DND-41 (cell line): ENCODE measurements at regions not wholly inside any gene's neighbourhood (a gene's known extent, or its start where the extent isn't known, plus 50 kb on each side); places are given as distances from the start of the nearest gene placed in this dataset.

Source experiments
- ATAC-seq: fragments of 200-7000 bp; cut with Tn5 transposase; 3 replicates; pipeline ENCODE4 v1.9.1; 2021; ENCODE audit warnings: low read depth; ENCODE audit not compliant: insufficient read depth
- DNase-seq: peaks from one replicate; pipeline ENCODE4 v3.0.0-alpha.2; 2020
- H2AFZ ChIP-seq: 2 replicates; pipeline ENCODE4 v1.6.0; 2012; ENCODE audit warnings: low read depth, low read length
- H3K27ac ChIP-seq: 2 replicates; pipeline ENCODE4 v1.5.1; 2012; ENCODE audit warnings: low read length, inconsistent platforms
- H3K27me3 ChIP-seq: fragments of 200-600 bp; sonication (generic); 2 replicates; pipeline ENCODE4 v1.6.0; 2012; ENCODE audit warnings: low read length, mild to moderate bottlenecking, inconsistent platforms; ENCODE audit not compliant: insufficient read depth, poor library complexity
- H3K36me3 ChIP-seq: 2 replicates; pipeline ENCODE4 v1.5.1; 2012; ENCODE audit warnings: low read length, inconsistent platforms; ENCODE audit not compliant: insufficient read depth
- H3K4me1 ChIP-seq: 2 replicates; pipeline ENCODE4 v1.5.1; 2012; ENCODE audit warnings: mild to moderate bottlenecking, low read length; ENCODE audit not compliant: insufficient read depth
- H3K4me2 ChIP-seq: 2 replicates; pipeline ENCODE4 v1.6.0; 2012; ENCODE audit warnings: mild to moderate bottlenecking, moderate library complexity, low read length, inconsistent platforms; ENCODE audit not compliant: insufficient read depth
- H3K4me3 ChIP-seq, 2 experiments: fragments of 200-600 bp in 1 of 2; shearing (Covaris generic) in 1 of 2; 2 replicates each; pipeline ENCODE4 v1.5.1; 2012 to 2016; ENCODE audit warnings: inconsistent platforms in 2 of 2, low read length in 2 of 2, mild to moderate bottlenecking in 2 of 2, low read depth in 1 of 2, moderate library complexity in 1 of 2
- H3K79me2 ChIP-seq: 2 replicates; pipeline ENCODE4 v1.6.0; 2012; ENCODE audit warnings: low read length, inconsistent platforms; ENCODE audit not compliant: insufficient read depth
- H3K9ac ChIP-seq: 2 replicates; pipeline ENCODE4 v1.6.0; 2012; ENCODE audit warnings: low read depth, mild to moderate bottlenecking, inconsistent platforms, low read length, moderate library complexity
- H3K9me3 ChIP-seq: 2 replicates; pipeline ENCODE4 v1.5.1; 2012; ENCODE audit warnings: low read length, moderate library complexity, mild to moderate bottlenecking, inconsistent platforms; ENCODE audit not compliant: insufficient read depth, severe bottlenecking
- H4K20me1 ChIP-seq: 2 replicates; pipeline ENCODE4 v1.6.0; 2012; ENCODE audit warnings: low read length; ENCODE audit not compliant: insufficient read depth
- EZH2 ChIP-seq: IDR thresholded peaks from 3 replicates; pipeline ENCODE4 v1.6.1; 2012; ENCODE audit warnings: borderline replicate concordance, low read depth, mild to moderate bottlenecking, moderate library complexity, low read length, inconsistent platforms; ENCODE audit not compliant: severe bottlenecking
- TF ChIP-seq, protein P1 (sequence below): IDR thresholded peaks from 2 replicates; pipeline ENCODE4 v1.5.1; 2012; ENCODE audit warnings: borderline replicate concordance, low read length, moderate library complexity, mild to moderate bottlenecking; ENCODE audit not compliant: poor library complexity, severe bottlenecking; ENCODE audit errors: extremely low read depth

DNA sequence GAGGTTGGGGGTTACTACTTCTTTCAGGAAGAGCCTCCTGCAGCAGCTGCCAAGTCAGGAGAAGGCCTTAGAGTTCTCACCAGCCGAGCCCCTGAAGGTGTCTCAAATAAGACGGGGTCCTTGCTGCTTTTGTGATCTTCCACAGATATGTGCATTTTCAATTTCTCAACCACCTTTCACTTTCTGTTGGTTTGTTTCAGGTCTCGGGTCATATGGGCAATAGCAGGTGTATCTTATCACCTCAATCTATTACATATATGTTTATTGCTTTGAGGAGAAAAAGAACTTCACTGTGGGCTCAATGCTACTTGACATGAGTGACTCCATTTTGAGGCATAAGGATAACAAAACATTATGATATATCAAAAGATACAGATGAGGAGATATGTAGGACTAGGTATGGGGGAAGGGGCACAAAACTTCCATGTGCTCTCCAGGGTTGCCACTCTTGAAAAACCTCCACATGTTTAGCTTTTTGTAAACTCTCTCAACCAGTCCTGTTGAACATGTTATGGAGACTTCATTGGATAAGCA lies 1171.4 kb upstream of the ADGRL2 start:
- Histone ChIP-seq H3K4me3 (no peak overlapping the region), H3K4me2 (no peak overlapping the region), H4K20me1 (no peaks in the 10 kb centered on the region), H3K27ac (no peak overlapping the region), H3K27me3 (no peaks in the 10 kb centered on the region), H3K9ac (no peak overlapping the region), H3K36me3 (no peaks in the 10 kb centered on the region), H3K4me1 (no peaks in the 10 kb centered on the region), H2AFZ (no peak overlapping the region), H3K79me2 (no peaks in the 10 kb centered on the region), H3K9me3 (no peaks in the 10 kb centered on the region)
- no peak for ATAC-seq
- TF ChIP-seq, protein P1, sequence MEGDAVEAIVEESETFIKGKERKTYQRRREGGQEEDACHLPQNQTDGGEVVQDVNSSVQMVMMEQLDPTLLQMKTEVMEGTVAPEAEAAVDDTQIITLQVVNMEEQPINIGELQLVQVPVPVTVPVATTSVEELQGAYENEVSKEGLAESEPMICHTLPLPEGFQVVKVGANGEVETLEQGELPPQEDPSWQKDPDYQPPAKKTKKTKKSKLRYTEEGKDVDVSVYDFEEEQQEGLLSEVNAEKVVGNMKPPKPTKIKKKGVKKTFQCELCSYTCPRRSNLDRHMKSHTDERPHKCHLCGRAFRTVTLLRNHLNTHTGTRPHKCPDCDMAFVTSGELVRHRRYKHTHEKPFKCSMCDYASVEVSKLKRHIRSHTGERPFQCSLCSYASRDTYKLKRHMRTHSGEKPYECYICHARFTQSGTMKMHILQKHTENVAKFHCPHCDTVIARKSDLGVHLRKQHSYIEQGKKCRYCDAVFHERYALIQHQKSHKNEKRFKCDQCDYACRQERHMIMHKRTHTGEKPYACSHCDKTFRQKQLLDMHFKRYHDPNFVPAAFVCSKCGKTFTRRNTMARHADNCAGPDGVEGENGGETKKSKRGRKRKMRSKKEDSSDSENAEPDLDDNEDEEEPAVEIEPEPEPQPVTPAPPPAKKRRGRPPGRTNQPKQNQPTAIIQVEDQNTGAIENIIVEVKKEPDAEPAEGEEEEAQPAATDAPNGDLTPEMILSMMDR, result no peak
- no peak for DNase-seq

DNA sequence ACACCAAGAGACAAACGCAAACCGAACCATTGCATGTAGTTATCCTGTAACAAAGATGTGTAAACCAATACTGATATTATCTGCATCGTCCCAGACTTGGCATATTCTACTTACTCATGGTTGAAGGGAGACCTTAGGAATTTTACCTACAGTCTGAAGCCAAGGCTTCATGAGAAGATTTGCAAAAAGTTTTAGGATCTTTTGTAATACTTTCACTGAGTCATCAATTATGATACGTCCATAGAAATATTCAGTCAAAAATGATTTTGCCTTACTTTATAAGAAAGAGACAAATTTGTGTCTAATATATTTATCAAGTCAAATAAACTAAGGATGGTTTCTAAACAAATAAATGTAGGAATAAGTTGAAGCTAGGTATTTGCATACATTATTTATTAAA lies 1176.1 kb upstream of the ADGRL2 start:
- no peak overlapping the region for H3K9ac ChIP-seq
- H2AFZ ChIP-seq, result no peak overlapping the region
- no peak overlapping the region for H3K27ac ChIP-seq
- H3K36me3 ChIP-seq, result no peaks in the 10 kb centered on the region
- H4K20me1 ChIP-seq, result no peaks in the 10 kb centered on the region
- no peaks in the 10 kb centered on the region for H3K27me3 ChIP-seq
- H3K4me1 ChIP-seq, result no peaks in the 10 kb centered on the region
- H3K9me3 ChIP-seq, result no peaks in the 10 kb centered on the region
- no peaks in the 10 kb centered on the region for H3K79me2 ChIP-seq
- no peak for ATAC-seq
- no peak overlapping the region for H3K4me2 ChIP-seq
- no peak overlapping the region for H3K4me3 ChIP-seq
- DNase-seq, result no peak
- TF ChIP-seq, protein P1, result no peak
- no peak for TF ChIP-seq EZH2

- Histone ChIP-seq H3K27ac (no peak overlapping the region), H2AFZ (no peak overlapping the region), H4K20me1 (no peaks in the 10 kb centered on the region), H3K9ac (no peak overlapping the region), H3K27me3 (no peaks in the 10 kb centered on the region), H3K9me3 (no peaks in the 10 kb centered on the region), H3K36me3 (no peaks in the 10 kb centered on the region), H3K4me2 (no peak overlapping the region), H3K4me1 (no peaks in the 10 kb centered on the region), H3K4me3 (no peak overlapping the region), H3K79me2 (no peaks in the 10 kb centered on the region)
- TF ChIP-seq, protein P1, result no peak
- TF ChIP-seq EZH2, result no peak
- no peak for ATAC-seq
- no peak for DNase-seq
Observed at GRCh38 chr1:80607064-80607463, 1193.7 kb upstream of the ADGRL2 start.

- no peak overlapping the region for H3K27ac ChIP-seq
- no peak overlapping the region for H3K9ac ChIP-seq
- no peaks in the 10 kb centered on the region for H3K27me3 ChIP-seq
- H3K79me2 ChIP-seq, result no peaks in the 10 kb centered on the region
- peaks cover 2% of the 10 kb centered on the region for H3K9me3 ChIP-seq
- H3K4me2 ChIP-seq, result no peak overlapping the region
- no peaks in the 10 kb centered on the region for H3K36me3 ChIP-seq
- H4K20me1 ChIP-seq, result no peaks in the 10 kb centered on the region
- TF ChIP-seq, protein P1, result no peak
- TF ChIP-seq EZH2, result no peak
- no peaks in the 10 kb centered on the region for H3K4me1 ChIP-seq
- H3K4me3 ChIP-seq, result no peak overlapping the region
- DNase-seq (no peak), ATAC-seq (no peak)
- no peak overlapping the region for H2AFZ ChIP-seq
Observed at GRCh38 chr1:80594013-80594412, 1206.7 kb upstream of the ADGRL2 start.
